NOMO-1 treated with DMSO at 0.1 percent for 48 hours (cell line): ENCODE measurements at regions not wholly inside any gene's neighbourhood (a gene's known extent, or its start where the extent isn't known, plus 50 kb on each side); places are given as distances from the start of the nearest gene placed in this dataset.
"Not testable (repeated sequence)": the region's sequence is repeated elsewhere in the genome, so short reads cannot be mapped to it uniquely, and the experiment has no call there.

ENCODE experiments used
- DNase-seq: peaks from one replicate; lab custom pipeline; 2025; ENCODE audit not compliant: unreplicated experiment; lab: John Stamatoyannopoulos, UW

DNA sequence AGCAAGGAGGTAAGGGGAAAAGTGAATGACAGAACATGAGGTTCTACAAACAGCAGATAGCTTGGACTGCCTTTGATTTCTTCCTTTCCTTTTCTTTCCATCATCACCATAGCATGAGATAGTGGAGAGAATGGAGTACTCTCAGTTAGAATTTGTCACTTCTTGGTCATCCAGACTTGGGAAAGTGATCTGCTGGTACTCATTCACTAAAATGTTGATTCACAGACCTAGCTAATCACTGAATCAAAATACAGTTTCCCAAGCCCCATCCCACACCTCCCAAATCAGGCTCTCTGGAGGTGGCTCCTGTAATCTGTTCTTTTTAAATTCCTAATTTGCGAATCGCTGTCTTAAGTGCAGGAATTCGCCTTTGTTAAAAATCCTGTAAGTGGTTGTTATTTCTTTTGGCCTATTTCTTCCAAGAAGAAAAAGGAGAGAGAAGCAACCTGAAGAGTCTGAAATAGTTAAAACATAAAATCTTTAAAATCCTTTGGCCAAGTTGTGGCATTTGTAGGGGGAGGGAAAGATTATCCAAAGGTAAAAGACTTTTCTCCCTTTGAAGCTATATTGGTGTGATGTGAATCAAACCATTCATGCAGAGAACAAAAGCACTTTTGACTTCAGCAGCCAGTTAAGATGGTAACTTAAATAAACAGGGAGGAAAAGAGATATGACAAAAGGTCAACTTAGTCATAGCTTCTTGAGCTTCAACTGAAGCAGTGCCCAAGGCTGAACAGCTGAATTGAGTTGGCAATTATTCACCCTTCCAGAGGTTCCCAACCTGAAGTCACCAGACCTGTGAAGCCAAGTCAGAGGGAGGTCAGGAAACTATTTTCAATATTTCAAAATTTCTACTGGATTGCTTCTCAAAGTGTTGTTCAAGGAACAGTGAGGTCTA, 255.1 kb upstream of the KRR1 start:
- no peak for DNase-seq

DNA sequence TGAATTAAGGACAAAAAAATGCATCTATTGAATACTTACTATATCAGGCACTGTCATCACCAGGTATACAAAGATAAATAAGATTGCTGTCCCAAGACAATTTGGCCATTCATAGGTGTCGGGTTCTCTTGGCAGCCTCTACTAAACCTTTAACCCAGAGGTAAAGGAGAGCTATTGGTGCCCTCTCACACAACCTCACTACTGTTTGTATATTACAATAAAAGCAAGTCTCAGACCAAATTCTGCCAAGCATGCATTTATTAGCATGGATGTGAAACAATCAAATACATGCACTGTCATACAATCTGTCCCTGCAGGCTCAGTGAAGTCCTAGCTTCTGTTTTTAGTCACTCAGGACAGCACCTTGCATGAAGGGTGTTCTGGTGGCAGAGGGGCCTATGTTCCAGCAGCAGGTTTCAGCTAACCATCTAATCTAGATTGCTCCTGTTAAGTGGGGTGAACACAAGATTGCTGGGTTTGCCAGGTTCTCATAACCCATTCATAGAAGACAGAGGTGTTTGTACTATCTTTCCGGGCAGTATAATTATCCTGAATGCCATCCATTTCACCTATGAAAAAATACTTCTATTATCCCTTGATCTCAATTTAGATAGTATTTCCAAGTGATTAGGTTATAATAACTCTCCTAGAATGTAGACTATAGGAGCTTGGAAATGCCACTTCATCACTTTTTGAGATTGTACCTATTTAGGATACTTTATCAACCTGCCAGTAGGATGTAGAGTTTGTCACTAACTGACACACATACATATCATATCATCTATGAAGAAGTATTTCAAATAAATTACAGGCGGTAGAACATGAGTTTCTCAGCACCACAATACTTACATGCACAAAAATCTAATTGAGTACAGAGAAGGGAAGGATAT, 254.0 kb upstream of the KRR1 start:
- no peak for DNase-seq

DNA sequence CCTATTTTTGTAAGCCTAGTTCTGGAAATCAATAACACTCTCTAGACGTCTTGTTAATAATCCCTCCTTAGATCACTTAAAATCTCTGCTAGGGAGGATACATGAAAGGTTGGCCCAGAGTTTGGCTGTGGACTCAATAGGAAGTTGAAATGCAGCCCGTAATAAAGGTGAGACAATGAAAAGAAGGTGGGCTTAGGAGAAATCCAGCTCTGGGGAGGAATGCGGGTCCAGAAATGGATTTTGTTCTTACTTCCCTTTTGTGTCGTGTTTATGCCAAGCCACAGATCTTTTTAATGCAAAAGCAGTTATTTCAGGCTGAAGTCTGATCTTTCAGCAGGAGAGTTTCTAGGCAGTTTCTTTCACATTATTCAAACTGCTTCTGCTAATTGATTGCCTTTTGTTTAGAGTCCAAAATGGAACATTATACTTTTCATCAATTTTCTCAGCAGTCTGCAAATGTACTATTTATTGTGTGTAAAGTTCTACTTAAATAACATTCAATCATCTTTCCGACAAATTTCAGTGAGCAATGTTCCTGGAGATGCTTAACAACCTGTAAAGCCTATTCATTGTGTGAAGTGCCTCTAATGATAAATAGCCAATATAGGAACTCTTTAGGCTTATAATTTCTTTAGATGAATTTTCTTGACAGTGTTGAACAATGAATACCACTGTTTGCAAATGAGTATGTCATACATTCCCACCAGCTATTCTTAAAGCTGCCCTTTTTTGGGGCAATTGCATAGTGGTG, 252.9 kb upstream of the KRR1 start:
- DNase-seq, result no peak

DNA sequence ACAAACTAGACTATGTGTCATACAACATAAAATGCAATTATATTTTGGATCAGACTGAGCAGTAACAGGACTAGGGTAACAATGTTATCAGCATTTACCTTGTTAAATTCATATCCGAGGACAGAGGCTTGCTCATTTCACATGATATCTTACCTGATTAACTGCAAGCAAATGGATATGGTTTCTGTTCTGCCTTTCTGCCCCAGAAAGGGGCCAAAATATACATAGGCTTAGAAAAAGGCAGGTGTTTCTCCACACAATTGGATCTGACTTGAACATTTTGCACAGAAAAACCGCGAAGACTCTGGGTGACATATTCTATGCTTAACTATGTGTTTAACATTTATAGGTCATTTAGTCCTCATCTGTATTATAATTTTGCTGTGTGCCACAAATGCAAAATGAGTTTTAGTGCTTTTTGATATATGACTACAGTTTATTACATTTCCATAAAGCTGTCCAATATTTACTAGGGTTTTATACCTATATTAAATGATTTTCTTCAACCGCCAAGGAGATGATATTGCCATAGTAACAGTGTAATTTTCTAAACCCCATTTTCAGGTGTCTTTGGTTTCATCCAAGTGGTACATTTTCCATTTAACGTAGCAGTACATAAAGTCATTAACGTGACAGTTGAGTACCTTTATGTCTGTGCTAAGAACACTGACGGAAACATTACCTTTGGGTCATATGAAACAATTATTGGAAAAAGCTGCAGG, 249.3 kb upstream of the KRR1 start:
- DNase-seq, result no peak

DNA sequence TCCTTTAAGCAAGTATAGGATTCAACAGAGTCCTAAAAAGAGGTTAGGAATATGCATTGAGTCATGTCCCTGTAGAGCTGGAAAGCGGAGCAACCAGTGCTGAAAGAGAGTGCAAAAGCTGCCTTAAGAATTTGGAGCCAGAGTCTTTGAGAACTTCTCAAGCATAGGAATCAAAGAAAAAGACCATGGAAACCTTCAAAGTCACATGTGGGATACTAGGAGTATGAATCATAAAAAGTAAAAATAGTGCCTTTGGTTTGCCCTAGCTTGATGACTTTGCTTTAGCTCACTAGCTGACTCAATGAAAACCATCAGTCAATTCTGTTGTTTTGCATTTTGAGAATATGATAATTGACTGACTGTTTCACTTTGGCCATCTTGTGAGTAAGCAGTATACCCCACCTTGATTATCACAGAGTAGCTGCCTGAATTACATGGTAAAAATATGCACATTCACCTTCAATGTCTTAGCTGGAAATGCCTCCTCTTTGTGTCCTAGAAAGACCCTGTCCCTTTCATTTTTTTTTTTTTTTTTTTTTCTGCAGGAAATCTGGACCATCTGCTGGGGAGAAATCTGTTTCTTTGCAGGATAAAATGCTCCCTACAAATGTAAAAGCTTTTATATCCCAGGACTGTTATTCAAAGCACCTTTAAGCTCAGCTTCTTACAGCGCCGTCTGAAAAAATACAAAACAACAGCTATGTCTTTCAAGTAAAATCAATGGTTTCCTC, 248.6 kb upstream of the KRR1 start:
- DNase-seq, result no peak

- DNase-seq, result no peak
Observed at GRCh38 chr12:75759196-75759595, 247.8 kb upstream of the KRR1 start.

DNA sequence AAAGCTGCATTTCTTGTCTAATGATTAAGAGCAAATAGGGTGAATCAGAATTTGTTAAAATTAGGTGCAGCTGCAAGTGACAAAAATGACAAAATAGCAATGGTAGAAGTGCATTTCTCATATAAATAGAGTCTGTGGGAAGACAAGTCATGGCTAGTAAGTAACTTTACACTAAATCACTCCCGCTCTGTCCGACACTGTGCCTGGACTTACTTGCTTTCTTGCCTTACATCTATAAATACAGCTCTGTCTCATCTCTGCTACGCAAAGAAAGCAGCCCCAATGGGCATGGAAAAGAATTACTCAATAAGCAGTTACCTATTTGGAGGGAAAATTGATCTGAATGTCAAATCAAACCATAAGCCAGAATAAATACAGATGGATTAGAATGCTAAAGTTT, 245.4 kb upstream of the KRR1 start:
- no peak for DNase-seq

DNA sequence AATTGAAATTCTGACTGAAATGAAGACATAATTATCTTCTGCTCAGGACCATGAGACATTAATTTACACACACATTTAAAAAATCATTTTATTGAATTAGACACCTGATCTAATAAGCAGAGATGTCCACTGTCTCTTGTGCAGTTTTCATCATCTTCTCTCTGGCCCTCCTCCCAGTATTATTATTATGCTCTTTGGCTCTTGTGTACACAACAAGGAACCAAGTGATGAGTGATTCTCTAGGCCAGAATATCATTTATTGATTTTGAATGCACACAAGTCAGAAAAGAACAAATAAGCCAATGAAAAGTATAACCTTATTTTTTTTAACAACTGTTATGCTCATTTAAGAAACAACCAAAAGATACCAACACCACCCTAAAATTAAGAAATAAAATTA, 244.7 kb upstream of the KRR1 start:
- DNase-seq, result no peak

GRCh38 chr12:75754698-75755097, 243.3 kb upstream of the KRR1 start:
- no peak for DNase-seq

DNA sequence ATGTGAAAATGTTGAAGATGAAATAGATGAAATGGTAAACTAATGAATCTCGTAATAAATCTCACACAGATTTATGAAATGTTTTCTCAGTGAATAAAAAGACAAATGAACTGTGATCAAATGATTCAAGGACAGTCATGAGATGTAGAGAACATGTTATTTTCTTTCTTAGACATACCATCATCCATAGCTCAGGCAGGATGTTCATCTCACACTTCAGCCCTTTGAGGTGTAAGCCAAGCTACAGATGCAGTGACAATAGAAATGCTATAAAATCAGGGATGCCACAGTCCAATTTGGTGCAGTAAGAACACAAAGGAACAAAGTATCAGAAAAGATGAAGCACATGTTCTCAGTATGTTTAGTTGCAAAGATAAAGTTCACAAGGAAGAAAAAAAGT, 242.7 kb upstream of the KRR1 start:
- DNase-seq, result no peak

DNA sequence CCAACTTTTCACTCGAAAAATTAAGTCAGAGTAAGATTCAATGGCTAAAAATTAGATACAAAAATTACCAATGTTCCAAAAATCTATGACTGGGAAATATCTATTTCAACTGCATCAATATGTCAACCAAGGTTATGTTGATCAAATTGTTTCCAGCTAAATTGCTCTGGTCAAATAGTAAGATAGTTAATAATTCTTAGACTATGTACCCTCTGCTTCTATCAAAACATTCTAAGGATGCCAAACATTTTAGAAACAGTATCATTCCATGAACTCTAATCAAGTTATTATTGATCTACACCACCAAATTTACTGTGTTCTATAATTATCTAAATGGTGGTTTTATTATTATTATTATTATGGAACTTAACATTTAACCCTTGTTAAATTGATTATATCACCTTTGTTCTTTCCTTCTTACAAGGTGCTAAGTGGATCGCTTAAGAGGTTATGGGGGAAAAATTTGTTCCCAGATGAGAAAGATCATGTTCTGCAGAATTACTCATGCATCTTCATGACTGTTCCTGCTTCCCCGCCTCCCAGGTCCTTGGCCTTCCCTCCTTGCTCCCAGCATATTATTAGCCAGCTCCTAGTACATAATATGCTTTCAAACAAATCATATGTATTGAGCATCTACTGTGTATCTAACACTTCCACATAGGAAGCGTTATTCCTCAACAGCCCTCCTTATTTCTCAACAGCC, 240.5 kb upstream of the KRR1 start:
- DNase-seq, result no peak

GRCh38 chr12:75750716-75751306, 239.4 kb upstream of the KRR1 start:
- DNase-seq, result no peak

DNA sequence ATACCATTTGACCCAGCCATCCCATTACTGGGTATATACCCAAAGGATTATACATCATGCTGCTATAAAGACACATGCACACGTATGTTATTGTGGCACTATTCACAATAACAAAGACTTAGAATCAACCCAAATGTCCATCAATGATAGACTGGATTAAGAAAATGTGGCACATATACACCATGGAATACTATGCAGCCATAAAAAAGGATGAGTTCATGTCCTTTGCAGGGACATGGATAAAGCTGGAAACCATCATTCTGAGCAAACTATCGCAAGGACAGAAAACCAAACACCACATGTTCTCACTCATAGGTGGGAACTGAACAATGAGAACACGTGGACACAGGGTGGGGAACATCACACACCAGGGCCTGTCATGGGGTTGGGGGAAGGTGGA, 237.6 kb upstream of the KRR1 start:
- DNase-seq, result not testable (repeated sequence)

DNA sequence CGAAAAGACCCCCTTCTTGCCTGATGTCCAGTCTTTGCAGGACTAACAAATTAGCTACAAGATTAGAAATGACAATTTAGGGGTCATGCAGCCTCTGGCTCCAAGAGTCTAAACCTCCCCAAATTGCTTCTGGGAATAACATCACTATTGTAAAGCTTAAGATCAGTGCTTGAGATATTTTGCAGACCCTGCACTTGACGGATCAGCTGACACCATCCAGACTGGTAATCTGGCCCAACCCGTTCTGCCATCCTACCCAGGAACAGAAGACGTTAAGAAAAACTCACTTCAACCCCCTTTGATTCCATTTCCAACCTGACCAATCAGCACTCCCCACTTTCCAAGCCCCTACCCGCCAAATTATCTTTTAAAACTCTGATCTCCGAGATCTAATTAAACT, 236.7 kb upstream of the KRR1 start:
- DNase-seq, result no peak

GRCh38 chr12:75747572-75748021, 236.2 kb upstream of the KRR1 start:
- no peak for DNase-seq

GRCh38 chr12:75746621-75747020, 235.2 kb upstream of the KRR1 start:
- no peak for DNase-seq

DNA sequence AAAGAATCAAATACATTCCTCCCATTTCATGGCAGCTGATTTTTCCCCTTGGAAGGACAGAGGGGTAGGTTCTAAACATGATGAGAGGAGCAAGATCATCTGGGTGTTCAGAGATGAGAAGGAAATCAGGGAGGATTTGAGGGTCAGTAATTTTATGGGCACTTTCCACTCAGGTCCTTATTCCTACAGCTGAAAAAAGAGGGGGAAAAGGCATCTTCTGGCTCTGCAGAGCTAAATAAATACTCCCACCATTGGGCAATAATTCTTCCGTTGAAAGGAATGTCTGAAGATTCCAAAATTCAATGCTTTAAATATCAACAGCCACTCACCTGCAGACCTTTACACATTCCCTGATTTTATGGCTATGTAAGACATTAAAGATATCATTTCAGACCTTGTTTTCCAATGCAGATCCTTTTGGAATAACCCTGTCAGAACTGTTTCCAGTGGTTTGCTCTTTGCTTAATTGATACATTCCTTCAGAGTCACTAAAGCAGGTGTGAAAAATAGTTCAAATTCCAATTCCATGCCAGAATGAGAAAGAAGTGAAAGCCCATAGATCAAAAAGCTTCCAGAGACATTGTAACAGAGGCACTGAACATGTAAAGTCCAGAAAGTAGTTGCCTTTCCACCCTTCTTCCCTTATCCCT, 233.3 kb upstream of the KRR1 start:
- DNase-seq, result no peak

- no peak for DNase-seq
Observed at GRCh38 chr12:75742961-75743360, 231.6 kb upstream of the KRR1 start.
